AG08395 (cell line): ENCODE measurements at regions not wholly inside any gene's neighbourhood (a gene's known extent, or its start where the extent isn't known, plus 50 kb on each side); places are given as distances from the start of the nearest gene placed in this dataset.

ENCODE experiments used
- DNase-seq: peaks from one replicate; pipeline ENCODE4 v3.0.0; 2012; ENCODE audit warnings: mixed read lengths, low spot score

- DNase-seq = no peak
Measured at GRCh38 chr9:107927276-107927675, 437.7 kb upstream of the KLF4 start.

GRCh38 chr9:107925749-107926297 is 436.3 kb upstream of the KLF4 start:
- no peak for DNase-seq

- DNase-seq = no peak
Measured at GRCh38 chr9:107922260-107922659, 432.7 kb upstream of the KLF4 start.

- no peak for DNase-seq
Measured at GRCh38 chr9:107919263-107919662, 429.7 kb upstream of the KLF4 start.

DNA sequence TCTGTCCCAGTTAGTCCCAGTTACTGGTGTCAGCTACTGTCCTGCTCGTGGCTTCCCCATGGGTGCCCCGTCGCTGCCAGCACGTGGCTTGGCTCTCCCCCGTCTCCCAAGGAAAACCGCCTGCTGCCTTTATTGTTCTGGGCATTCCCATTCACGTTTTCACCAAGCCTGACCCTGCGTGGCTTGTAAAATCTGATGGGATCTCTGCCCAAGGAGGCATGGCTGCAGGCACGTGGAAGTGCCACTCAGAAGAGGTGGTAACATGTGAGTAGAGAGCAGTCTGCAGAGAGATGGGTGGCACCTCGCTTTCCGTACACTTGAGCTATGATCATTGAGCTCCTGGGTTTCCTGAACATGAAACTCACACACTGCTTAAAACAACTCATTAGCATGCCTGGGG is 429.2 kb upstream of the KLF4 start:
- no peak for DNase-seq

DNA sequence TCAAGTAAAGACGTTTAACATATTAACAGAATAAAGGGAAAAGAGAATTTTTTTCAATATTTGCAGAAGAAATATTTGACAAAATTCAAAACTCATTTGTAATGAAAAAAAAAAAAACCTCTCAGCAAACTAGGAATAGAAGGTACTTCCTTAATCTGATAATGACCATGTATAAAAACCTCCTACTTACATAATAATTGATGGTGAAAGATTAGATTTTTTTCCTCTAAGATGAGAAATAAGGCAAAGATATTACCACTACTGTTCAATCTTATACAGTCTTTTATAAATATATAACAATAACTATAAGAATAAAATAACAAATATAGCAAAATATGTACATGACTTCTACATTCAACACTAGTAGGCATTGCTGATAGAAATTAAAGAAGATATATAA is 424.6 kb upstream of the KLF4 start:
- no peak for DNase-seq

DNA sequence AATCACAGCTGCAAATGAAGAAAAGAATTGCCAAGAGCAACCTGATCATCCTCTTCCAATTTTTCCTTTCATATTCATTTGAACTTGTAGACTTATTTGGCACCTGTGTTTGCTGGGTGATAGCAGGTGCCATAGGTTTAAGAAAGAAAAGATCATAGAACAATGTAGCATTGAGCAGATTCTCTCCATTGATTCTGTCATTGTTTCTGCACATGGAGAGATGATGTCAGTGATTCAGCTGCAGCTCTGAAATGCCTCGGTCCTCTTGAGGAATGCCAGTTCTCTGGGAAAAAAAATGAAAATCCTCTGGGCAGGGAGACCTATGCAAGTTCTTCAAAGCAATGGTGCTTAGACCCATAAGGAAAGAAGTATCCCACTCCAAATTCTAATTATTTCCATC is 418.1 kb upstream of the KLF4 start:
- DNase-seq = no peak

DNA sequence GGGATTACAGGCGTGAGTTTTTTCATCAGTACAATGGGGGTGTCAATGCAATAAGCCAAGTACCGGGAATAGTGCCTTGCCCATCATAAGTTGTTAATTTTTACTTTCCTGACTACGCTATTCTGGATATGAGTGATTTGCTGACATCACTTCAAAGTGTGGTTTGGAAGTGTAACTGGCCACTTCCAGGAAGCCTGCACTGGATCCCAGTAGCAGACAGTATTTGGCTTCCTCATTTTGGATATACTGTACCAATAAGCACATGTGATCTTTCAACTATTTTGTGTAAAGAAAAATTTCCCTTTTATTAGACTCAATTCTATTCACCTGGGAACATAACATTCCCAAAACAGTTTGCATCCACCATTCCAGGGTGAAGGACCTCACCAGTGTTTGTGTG is 417.7 kb upstream of the KLF4 start:
- DNase-seq = no peak

DNA sequence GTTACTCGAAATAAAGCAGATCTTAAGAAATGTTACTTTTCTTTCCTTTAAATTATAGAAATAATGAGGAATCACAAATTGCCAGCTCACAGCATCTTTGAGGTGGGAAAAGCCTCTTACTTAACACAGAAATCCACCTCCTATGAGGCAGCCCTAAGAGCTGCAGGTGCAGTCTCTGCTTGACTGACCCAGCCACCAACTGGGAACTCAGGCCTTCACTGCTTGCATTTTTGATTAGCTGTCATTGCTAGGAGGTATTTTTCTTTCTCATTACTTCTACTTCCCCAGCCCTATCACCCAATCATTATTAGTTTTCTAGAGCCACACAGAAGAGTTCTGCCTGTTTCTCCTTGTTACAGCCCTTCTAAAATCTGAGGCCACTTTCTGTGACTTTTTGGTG is 416.5 kb upstream of the KLF4 start:
- no peak for DNase-seq

DNA sequence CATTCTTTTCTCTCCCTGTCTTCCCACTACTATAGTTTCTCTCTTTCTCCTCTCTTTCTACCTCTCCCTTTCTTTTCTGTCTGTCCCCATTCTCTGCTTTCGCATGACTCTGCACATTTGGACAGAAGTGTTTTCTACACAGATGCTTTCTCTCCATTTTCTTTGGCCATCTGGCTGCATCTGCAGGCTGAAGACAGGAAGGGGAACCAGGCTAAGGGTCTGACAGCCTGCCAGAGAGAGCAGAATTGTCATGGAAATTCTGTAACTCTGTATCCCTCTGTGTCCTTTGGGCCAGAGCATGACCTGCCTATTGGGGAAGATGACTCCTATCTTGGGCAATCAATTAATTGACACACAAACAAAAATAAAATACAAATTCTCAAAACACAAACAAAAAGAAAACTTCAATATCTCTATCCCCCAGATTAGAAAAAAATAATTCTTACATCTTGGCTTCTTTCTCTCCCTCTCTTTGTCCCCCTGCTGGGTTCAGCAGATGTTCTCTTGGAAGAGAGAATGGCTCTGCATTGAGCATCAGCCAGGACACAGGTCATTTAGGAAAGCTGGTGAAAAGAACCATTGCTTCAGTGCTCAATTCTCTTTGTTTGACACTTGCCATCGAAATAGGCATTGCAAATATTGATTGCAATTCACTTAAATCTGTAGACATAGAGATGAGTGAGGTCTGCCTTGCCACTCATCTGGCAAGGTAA is 415.9 kb upstream of the KLF4 start:
- DNase-seq = no peak

GRCh38 chr9:107899961-107900330 is 410.4 kb upstream of the KLF4 start:
- no peak for DNase-seq

DNA sequence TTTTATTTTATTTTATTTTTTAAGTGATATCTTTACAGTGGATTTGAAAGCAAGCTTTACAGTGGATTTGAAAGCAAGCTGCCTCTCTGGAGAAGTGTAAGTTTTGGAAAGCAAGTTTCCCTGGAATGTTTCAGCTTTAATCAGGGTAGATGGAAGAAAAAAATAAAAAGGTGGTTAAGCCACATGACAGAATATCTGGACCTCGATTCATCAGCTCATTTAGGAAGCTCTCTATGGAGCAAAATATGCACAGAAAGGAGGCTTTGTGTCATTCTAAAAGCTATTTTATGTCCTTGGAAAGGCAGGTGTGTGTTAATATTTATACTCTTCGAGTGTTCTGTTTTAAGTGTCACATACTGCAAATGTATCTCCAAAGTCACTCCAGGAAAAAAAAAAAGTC is 409.2 kb upstream of the KLF4 start:
- no peak for DNase-seq

DNA sequence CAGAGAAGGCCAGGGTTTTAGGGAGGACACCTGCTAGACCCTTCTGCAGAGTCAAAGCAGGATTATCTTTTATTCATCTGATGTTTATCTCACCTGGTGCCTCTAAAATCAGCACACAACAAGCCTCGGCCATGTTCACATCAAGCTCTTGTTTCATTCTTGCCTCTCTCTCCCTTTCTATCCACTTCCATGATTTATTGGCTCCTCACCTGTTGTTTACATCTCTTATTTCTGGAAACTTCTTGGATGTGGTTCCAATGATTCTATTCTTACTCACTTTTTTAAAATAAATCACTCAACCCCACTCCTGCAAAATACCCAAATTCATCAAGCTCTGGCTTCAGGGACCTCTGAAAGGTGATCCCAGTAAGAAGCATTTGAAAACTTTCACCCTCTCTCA is 407.0 kb upstream of the KLF4 start:
- no peak for DNase-seq

- DNase-seq = no peak
Measured at GRCh38 chr9:107895501-107896001, 406.0 kb upstream of the KLF4 start.

GRCh38 chr9:107894572-107895261 is 405.1 kb upstream of the KLF4 start:
- peak; percentile 71 for DNase-seq

- peak; percentile 35 for DNase-seq
Measured at GRCh38 chr9:107890921-107891465, 401.4 kb upstream of the KLF4 start.

DNA sequence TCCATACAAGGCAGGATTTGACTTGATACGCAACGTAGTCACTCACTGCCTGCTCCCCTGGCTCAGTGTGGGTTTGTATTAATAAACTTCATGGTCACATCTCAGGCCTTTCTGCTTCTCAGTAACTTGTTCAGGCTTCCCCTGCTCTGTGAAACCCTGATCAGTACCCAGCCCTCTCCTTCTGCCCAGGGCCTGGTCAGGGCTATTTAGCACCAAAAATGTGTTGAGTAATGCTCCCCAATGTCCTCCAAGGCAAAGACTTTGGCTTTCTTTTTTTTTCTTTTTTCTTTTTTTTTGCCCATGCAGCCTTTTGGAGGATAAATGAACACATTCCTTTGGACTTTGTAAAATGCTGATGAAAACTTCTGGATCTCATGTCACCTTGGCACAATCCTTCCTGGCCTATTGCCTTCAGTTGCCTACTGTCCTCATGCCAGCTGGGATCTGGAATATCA is 399.2 kb upstream of the KLF4 start:
- peak; percentile 36 for DNase-seq

GRCh38 chr9:107886826-107887225 is 397.3 kb upstream of the KLF4 start:
- DNase-seq = no peak

DNA sequence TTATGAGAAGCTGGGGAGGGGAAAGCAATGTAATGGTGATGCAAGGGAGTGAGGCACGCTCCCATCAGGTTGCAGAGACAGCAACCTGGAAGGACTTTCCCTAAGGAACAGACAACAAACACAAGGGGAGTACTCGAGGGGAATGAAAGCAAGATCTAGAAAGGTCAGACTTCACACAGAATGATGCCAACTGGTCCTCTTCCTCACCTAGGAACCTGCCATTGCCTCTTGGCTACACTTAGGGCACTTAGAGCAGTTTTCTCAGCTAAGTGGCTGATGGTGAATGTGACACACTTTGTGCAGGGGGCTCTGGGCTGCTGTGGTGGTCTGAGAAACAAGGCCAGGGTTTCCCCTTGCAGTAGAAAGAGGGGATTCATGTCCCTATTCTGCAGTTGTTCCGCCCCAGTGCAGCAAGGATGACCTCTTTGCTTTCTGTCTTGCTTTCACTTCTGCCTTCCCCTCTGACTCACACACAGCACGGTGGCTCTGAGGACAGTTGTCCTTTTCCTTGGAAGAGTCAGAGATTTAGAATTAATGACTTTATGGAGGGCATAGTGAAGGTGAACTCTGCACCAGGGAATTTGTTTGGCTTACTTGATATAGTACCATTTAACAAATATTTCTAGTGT is 394.0 kb upstream of the KLF4 start:
- no peak for DNase-seq

- DNase-seq = no peak
Measured at GRCh38 chr9:107881626-107882300, 392.2 kb upstream of the KLF4 start.

GRCh38 chr9:107878462-107878861 is 388.9 kb upstream of the KLF4 start:
- DNase-seq = no peak

DNA sequence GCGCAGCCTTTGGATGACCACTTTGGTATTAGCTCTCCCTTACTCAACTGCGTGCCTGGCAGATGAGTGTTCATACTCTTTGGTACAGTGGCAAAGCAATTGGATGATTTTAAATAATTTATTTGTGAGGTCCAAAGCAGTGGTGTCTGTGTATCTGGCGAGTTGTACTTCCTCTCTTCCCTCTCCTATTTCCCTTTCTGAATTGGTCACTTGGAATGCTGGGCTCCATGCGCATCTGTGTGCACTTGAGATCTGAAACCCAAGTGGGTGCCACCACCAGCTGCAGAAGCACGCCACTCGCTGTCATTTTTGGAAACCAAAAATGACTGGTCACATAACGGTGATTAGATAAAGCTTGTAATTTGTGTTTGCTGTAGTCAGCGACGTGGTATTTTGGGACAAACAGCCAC is 386.0 kb upstream of the KLF4 start:
- peak; percentile 52 for DNase-seq
